ENCODE measurements at regions not wholly inside any gene's neighbourhood (a gene's known extent, or its start where the extent isn't known, plus 50 kb on each side); places are given as distances from the start of the nearest gene placed in this dataset.

- no peaks in the 10 kb centered on the region for H3F3A ChIP-seq (ENCODE audit: insufficient read depth, low read length, poor library complexity, severe bottlenecking)
- H3K27me3 ChIP-seq (ENCODE audit: insufficient read depth, low read depth, low read length) = no peaks in the 10 kb centered on the region
- H3K9me3 ChIP-seq (ENCODE audit: low read length) = no peaks in the 10 kb centered on the region
- H3K4me3 ChIP-seq (ENCODE audit: low read length) = no peak overlapping the region
- no peak overlapping the region for H2AFZ ChIP-seq (ENCODE audit: low read depth, low read length)
- TF ChIP-seq REST (IDR thresholded peaks at IDR 0.05; ENCODE audit: borderline replicate concordance) (no peak), EZH2 (IDR thresholded peaks at IDR 0.05; ENCODE audit: borderline replicate concordance, insufficient read depth, low read length, poor library complexity, severe bottlenecking) (no peak), CTCF (IDR thresholded peaks at IDR 0.05; ENCODE audit: poor library complexity, severe bottlenecking) (no peak), MXI1 (conservative IDR thresholded peaks at IDR 0.05; ENCODE audit: poor library complexity, severe bottlenecking) (no peak), POLR2AphosphoS5 (IDR thresholded peaks at IDR 0.05) (no peak), EP300 (conservative IDR thresholded peaks at IDR 0.05; ENCODE audit: poor library complexity, severe bottlenecking) (no peak), SMC3 (conservative IDR thresholded peaks at IDR 0.05; ENCODE audit: poor library complexity) (no peak), RAD21 (conservative IDR thresholded peaks at IDR 0.05) (no peak), TAF1 (IDR thresholded peaks at IDR 0.05; ENCODE audit: low read depth) (no peak)
- no peak overlapping the region for H3K4me2 ChIP-seq (ENCODE audit: low read length)
- no peaks in the 10 kb centered on the region for H3K79me2 ChIP-seq (replicated peaks; ENCODE audit: insufficient read depth, low read length)
- H3K36me3 ChIP-seq (ENCODE audit: insufficient read depth, low read length) = no peaks in the 10 kb centered on the region
- no peak overlapping the region for H3K27ac ChIP-seq (ENCODE audit: low read length)
- no peak overlapping the region for H3K9ac ChIP-seq (ENCODE audit: low read length)
- no peaks in the 10 kb centered on the region for H3K9me2 ChIP-seq (ENCODE audit: insufficient read depth, low read length)
- no peaks in the 10 kb centered on the region for H4K20me1 ChIP-seq (ENCODE audit: insufficient read depth)
Observed at GRCh38 chr3:169022457-169022856, 641.1 kb downstream of the MECOM start.

- no peak overlapping the region for H3K9ac ChIP-seq (ENCODE audit: low read length)
- no peak overlapping the region for H3K4me3 ChIP-seq (ENCODE audit: low read length)
- no peaks in the 10 kb centered on the region for H4K20me1 ChIP-seq (ENCODE audit: insufficient read depth)
- no peaks in the 10 kb centered on the region for H3K9me2 ChIP-seq (ENCODE audit: insufficient read depth, low read length)
- no peak overlapping the region for H3K27ac ChIP-seq (ENCODE audit: low read length)
- H2AFZ ChIP-seq (ENCODE audit: low read depth, low read length) = no peak overlapping the region
- H3K4me2 ChIP-seq (ENCODE audit: low read length) = no peak overlapping the region
- TF ChIP-seq POLR2AphosphoS5 (IDR thresholded peaks at IDR 0.05) (no peak), TAF1 (IDR thresholded peaks at IDR 0.05; ENCODE audit: low read depth) (no peak), REST (IDR thresholded peaks at IDR 0.05; ENCODE audit: borderline replicate concordance) (no peak), EZH2 (IDR thresholded peaks at IDR 0.05; ENCODE audit: borderline replicate concordance, insufficient read depth, low read length, poor library complexity, severe bottlenecking) (no peak), MXI1 (conservative IDR thresholded peaks at IDR 0.05; ENCODE audit: poor library complexity, severe bottlenecking) (no peak), CTCF (IDR thresholded peaks at IDR 0.05; ENCODE audit: poor library complexity, severe bottlenecking) (no peak), EP300 (conservative IDR thresholded peaks at IDR 0.05; ENCODE audit: poor library complexity, severe bottlenecking) (no peak), RAD21 (conservative IDR thresholded peaks at IDR 0.05) (no peak), SMC3 (conservative IDR thresholded peaks at IDR 0.05; ENCODE audit: poor library complexity) (no peak)
- no peaks in the 10 kb centered on the region for H3K79me2 ChIP-seq (replicated peaks; ENCODE audit: insufficient read depth, low read length)
- no peaks in the 10 kb centered on the region for H3K27me3 ChIP-seq (ENCODE audit: insufficient read depth, low read depth, low read length)
- H3K36me3 ChIP-seq (ENCODE audit: insufficient read depth, low read length) = no peaks in the 10 kb centered on the region
- no peaks in the 10 kb centered on the region for H3F3A ChIP-seq (ENCODE audit: insufficient read depth, low read length, poor library complexity, severe bottlenecking)
- H3K9me3 ChIP-seq (ENCODE audit: low read length) = no peaks in the 10 kb centered on the region
Observed at GRCh38 chr3:169020371-169020770, 643.1 kb downstream of the MECOM start.
